ENCODE measurements at regions not wholly inside any gene's neighbourhood (a gene's known extent, or its start where the extent isn't known, plus 50 kb on each side); places are given as distances from the start of the nearest gene placed in this dataset.
"Not testable (repeated sequence)": the region's sequence is repeated elsewhere in the genome, so short reads cannot be mapped to it uniquely, and the experiment has no call there.

DNA sequence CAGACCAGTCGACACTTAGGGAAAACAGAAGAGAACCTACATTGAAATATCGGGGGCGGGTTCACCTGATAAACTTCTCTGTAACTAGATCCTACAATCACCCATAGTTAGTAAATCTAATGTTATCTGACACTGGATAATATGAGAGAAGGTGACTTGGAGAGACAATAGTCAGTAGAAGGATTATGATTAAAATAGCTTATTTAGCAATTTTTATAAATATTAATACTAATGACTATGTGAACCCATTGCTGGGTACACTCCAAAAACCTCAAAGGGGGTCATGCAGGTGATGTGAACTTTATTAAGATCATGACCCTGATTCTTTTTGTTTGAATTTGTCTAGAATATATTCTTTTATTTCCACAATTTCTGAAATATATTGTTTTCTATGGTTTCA, 164.1 kb upstream of the CCNH start:
- H3K36me3 ChIP-seq (ENCODE audit: insufficient read depth, low read length, poor library complexity, severe bottlenecking) = no peaks in the 10 kb centered on the region
- no peaks in the 10 kb centered on the region for H3K9me3 ChIP-seq (ENCODE audit: low read depth, low read length, poor library complexity, severe bottlenecking)
- H3K27me3 ChIP-seq (replicated peaks; ENCODE audit: insufficient read depth, low read depth, low read length, poor library complexity) = no peaks in the 10 kb centered on the region
- no peak for DNase-seq (ENCODE audit: low spot score)
- CTCF ChIA-PET = no interaction called here
- no peak overlapping the region for H3K4me3 ChIP-seq (ENCODE audit: low read depth, low read length, poor library complexity, severe bottlenecking)
- intact Hi-C loops (cut with micrococcal nuclease; ENCODE audit: unreplicated experiment) = no loop called here
- POLR2A ChIA-PET (ENCODE audit: low non-redundant PET) = no interaction called here
- no peaks in the 10 kb centered on the region for H3K4me1 ChIP-seq (ENCODE audit: insufficient read depth, low read length, poor library complexity, severe bottlenecking)
- H3K27ac ChIP-seq (ENCODE audit: low read depth, low read length, poor library complexity, severe bottlenecking) = no peak overlapping the region
- no TSS peak for BruUV-seq (replicated peaks)
- no peak for TF ChIP-seq EZH2 (IDR thresholded peaks at IDR 0.05; ENCODE audit: borderline replicate concordance, low read depth, low read length, poor library complexity, severe bottlenecking)
- TF ChIP-seq, protein P1, sequence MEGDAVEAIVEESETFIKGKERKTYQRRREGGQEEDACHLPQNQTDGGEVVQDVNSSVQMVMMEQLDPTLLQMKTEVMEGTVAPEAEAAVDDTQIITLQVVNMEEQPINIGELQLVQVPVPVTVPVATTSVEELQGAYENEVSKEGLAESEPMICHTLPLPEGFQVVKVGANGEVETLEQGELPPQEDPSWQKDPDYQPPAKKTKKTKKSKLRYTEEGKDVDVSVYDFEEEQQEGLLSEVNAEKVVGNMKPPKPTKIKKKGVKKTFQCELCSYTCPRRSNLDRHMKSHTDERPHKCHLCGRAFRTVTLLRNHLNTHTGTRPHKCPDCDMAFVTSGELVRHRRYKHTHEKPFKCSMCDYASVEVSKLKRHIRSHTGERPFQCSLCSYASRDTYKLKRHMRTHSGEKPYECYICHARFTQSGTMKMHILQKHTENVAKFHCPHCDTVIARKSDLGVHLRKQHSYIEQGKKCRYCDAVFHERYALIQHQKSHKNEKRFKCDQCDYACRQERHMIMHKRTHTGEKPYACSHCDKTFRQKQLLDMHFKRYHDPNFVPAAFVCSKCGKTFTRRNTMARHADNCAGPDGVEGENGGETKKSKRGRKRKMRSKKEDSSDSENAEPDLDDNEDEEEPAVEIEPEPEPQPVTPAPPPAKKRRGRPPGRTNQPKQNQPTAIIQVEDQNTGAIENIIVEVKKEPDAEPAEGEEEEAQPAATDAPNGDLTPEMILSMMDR (conservative IDR thresholded peaks at IDR 0.05; ENCODE audit: low read depth, low read length) = no peak

DNA sequence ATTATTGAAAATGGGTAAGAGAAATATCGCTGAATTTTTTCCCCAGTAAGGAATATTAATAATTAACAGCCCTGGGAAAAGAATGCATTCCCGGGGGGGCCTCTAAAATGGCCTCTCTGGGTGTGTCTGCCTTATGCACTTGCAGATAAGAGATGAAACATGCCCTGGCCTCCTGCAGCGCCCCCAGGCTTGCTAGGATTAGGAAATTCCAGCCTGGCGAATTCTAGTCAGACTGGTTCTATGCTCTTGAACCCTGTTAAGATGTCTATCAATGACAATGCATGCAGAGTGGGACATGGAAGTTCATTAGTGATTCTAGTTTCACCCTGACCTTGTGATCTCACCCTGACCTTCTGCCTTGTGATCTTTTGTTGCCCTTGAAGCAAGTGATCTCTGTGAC, 163.6 kb upstream of the CCNH start:
- H3K36me3 ChIP-seq (ENCODE audit: insufficient read depth, low read length, poor library complexity, severe bottlenecking); POLR2A ChIA-PET (ENCODE audit: low non-redundant PET); H3K9me3 ChIP-seq (ENCODE audit: low read depth, low read length, poor library complexity, severe bottlenecking); H3K27ac ChIP-seq (ENCODE audit: low read depth, low read length, poor library complexity, severe bottlenecking); intact Hi-C loops (cut with micrococcal nuclease; ENCODE audit: unreplicated experiment); H3K4me3 ChIP-seq (ENCODE audit: low read depth, low read length, poor library complexity, severe bottlenecking); CTCF ChIA-PET; DNase-seq (ENCODE audit: low spot score); BruUV-seq (replicated peaks); H3K27me3 ChIP-seq (replicated peaks; ENCODE audit: insufficient read depth, low read depth, low read length, poor library complexity); H3K4me1 ChIP-seq (ENCODE audit: insufficient read depth, low read length, poor library complexity, severe bottlenecking): not testable (repeated sequence)

DNA sequence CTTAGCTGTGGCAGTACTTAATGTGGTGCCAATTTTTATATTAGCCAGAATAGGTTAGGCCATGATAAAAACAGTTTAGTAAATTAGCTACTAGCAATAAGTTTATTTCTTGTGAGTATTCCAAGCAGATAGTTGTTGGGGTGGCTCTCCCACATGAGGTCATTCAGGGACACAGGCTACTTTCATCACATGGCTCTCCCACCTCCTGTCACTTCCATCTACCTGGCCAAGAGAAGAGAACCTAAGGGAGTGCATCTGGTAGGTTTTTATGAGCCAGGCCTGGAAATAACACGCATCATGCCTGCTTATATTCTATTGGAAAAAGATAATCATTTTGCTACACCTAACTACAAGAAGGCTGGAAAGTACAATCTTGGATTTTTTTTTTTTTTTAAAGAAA, 161.4 kb upstream of the CCNH start:
- CTCF ChIA-PET = no interaction called here
- DNase-seq (ENCODE audit: low spot score) = no peak
- POLR2A ChIA-PET (ENCODE audit: low non-redundant PET) = no interaction called here

DNA sequence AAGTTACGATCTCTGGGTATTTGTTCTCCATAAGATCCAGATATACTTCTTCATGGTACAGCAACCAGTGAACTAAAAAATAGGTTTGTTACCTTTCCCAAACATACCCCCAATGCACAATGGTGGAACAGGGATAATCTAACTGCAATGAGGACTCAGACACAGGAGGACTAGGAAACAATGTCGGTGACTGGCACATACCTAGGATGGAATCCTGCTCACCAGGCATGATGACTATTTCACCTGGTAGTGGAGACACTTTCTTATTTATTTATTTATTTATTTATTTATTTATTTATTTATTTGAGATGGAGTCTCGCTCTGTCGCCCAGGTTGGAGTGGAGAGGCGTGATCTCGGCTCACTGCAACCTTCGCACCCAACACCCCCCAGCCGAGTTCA, 159.9 kb upstream of the CCNH start:
- POLR2A ChIA-PET (ENCODE audit: low non-redundant PET) = no interaction called here
- H3K4me3 ChIP-seq (ENCODE audit: low read depth, low read length, poor library complexity, severe bottlenecking) = no peak overlapping the region
- BruUV-seq (replicated peaks) = no TSS peak

More for the DNA sequence above, 161.4 kb upstream of the CCNH start:
- H3K9me3 ChIP-seq (ENCODE audit: low read depth, low read length, poor library complexity, severe bottlenecking) = no peaks in the 10 kb centered on the region
- H3K36me3 ChIP-seq (ENCODE audit: insufficient read depth, low read length, poor library complexity, severe bottlenecking) = no peaks in the 10 kb centered on the region
- TF ChIP-seq, protein P1 (conservative IDR thresholded peaks at IDR 0.05; ENCODE audit: low read depth, low read length) = no peak
- no peak for TF ChIP-seq EZH2 (IDR thresholded peaks at IDR 0.05; ENCODE audit: borderline replicate concordance, low read depth, low read length, poor library complexity, severe bottlenecking)
- H3K27ac ChIP-seq (ENCODE audit: low read depth, low read length, poor library complexity, severe bottlenecking) = no peak overlapping the region
- BruUV-seq (replicated peaks) = no TSS peak
- H3K27me3 ChIP-seq (replicated peaks; ENCODE audit: insufficient read depth, low read depth, low read length, poor library complexity) = no peaks in the 10 kb centered on the region
- no peaks in the 10 kb centered on the region for H3K4me1 ChIP-seq (ENCODE audit: insufficient read depth, low read length, poor library complexity, severe bottlenecking)
- H3K4me3 ChIP-seq (ENCODE audit: low read depth, low read length, poor library complexity, severe bottlenecking) = no peak overlapping the region
- intact Hi-C loops (cut with micrococcal nuclease; ENCODE audit: unreplicated experiment) = no loop called here

More for the DNA sequence above, 159.9 kb upstream of the CCNH start:
- no peak for DNase-seq (ENCODE audit: low spot score)
- TF ChIP-seq EZH2 (IDR thresholded peaks at IDR 0.05; ENCODE audit: borderline replicate concordance, low read depth, low read length, poor library complexity, severe bottlenecking) = no peak
- TF ChIP-seq, protein P1 (conservative IDR thresholded peaks at IDR 0.05; ENCODE audit: low read depth, low read length) = no peak
- intact Hi-C loops (cut with micrococcal nuclease; ENCODE audit: unreplicated experiment) = no loop called here
- CTCF ChIA-PET = no interaction called here
- Histone ChIP-seq H3K27ac (ENCODE audit: low read depth, low read length, poor library complexity, severe bottlenecking) (no peak overlapping the region), H3K4me1 (ENCODE audit: insufficient read depth, low read length, poor library complexity, severe bottlenecking) (no peaks in the 10 kb centered on the region), H3K27me3 (replicated peaks; ENCODE audit: insufficient read depth, low read depth, low read length, poor library complexity) (no peaks in the 10 kb centered on the region), H3K9me3 (ENCODE audit: low read depth, low read length, poor library complexity, severe bottlenecking) (no peaks in the 10 kb centered on the region), H3K36me3 (ENCODE audit: insufficient read depth, low read length, poor library complexity, severe bottlenecking) (no peaks in the 10 kb centered on the region)

Data from A673 (cell line).